ENCODE measurements at regions not wholly inside any gene's neighbourhood (a gene's known extent, or its start where the extent isn't known, plus 50 kb on each side); places are given as distances from the start of the nearest gene placed in this dataset.

DNA sequence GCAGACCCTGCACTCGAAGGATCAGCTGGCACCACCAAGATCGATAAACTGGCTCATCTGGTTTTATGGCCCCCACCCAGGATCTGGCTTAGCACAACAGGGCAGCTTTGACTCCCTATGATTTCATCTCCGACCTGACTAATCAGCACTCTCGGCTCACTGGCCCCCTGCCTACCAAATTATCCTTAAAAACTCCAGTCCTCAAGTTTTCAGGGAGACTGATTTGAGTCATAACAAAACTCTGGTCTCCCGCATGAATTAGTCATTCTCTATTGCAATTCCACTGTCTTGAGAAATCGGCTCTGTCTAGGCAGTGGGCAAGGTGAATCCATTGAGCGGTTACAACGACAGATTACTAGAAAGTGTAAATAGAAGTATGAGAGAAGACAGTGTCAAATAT, 521.9 kb upstream of the RGMA start:
- H2BK5ac ChIP-seq (ENCODE audit: low read depth, low read length, poor library complexity, severe bottlenecking), result no peak overlapping the region
- no peaks in the 10 kb centered on the region for H3K36me3 ChIP-seq (ENCODE audit: control insufficient read depth, insufficient read depth, low read length)
- TF ChIP-seq MAFK (IDR thresholded peaks at IDR 0.05; ENCODE audit: low read depth, low read length), result no peak
- no peak for TF ChIP-seq FOS (IDR thresholded peaks at IDR 0.05; ENCODE audit: low read depth, low read length)
- TF ChIP-seq, protein P1, sequence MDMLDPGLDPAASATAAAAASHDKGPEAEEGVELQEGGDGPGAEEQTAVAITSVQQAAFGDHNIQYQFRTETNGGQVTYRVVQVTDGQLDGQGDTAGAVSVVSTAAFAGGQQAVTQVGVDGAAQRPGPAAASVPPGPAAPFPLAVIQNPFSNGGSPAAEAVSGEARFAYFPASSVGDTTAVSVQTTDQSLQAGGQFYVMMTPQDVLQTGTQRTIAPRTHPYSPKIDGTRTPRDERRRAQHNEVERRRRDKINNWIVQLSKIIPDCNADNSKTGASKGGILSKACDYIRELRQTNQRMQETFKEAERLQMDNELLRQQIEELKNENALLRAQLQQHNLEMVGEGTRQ (IDR thresholded peaks at IDR 0.05; ENCODE audit: low read depth, low read length), result no peak
- TF ChIP-seq CEBPB (IDR thresholded peaks at IDR 0.05; ENCODE audit: low read depth, low read length), result no peak
- no peak for TF ChIP-seq CHD1 (IDR thresholded peaks at IDR 0.05; ENCODE audit: low read depth, low read length)
- TF ChIP-seq ELK1 (IDR thresholded peaks at IDR 0.05; ENCODE audit: borderline replicate concordance, low read depth, low read length), result no peak
- no peak for TF ChIP-seq NFE2L2 (IDR thresholded peaks at IDR 0.05; ENCODE audit: low read depth, low read length)
- TF ChIP-seq RFX5 (IDR thresholded peaks at IDR 0.05; ENCODE audit: low read depth, low read length), result no peak
- no peak for TF ChIP-seq CTCF (conservative IDR thresholded peaks at IDR 0.05; ENCODE audit: low read depth, low read length)
- no peak for TF ChIP-seq BHLHE40 (IDR thresholded peaks at IDR 0.05; ENCODE audit: low read depth, low read length)
- no peak for TF ChIP-seq RAD21 (IDR thresholded peaks at IDR 0.05; ENCODE audit: low read length)
- TF ChIP-seq MAZ (IDR thresholded peaks at IDR 0.05; ENCODE audit: borderline replicate concordance, low read depth, low read length), result no peak
- no peak for TF ChIP-seq MXI1 (IDR thresholded peaks at IDR 0.05; ENCODE audit: borderline replicate concordance, low read depth, low read length)
- TF ChIP-seq RCOR1 (IDR thresholded peaks at IDR 0.05; ENCODE audit: insufficient replicate concordance, low read length), result no peak
- no peak for TF ChIP-seq POLR2A (IDR thresholded peaks at IDR 0.05; ENCODE audit: low read depth, low read length)
- TF ChIP-seq SMC3 (IDR thresholded peaks at IDR 0.05; ENCODE audit: low read depth, low read length), result no peak
- H4K8ac ChIP-seq (ENCODE audit: low read depth in 2 of 2, low read length in 2 of 2), result no peak overlapping the region
- ChIA-PET POLR2A (ENCODE audit: unreplicated experiment) (no interaction called here), CTCF (no interaction called here)
- H3K4me2 ChIP-seq (ENCODE audit: low read depth, low read length), result no peak overlapping the region
- no peaks in the 10 kb centered on the region for H3K9me1 ChIP-seq (ENCODE audit: insufficient read depth, low read length)
- no peak overlapping the region for H3K4me3 ChIP-seq (ENCODE audit: insufficient read depth, low read depth, low read length)
- no peak overlapping the region for H3K14ac ChIP-seq (replicated peaks; ENCODE audit: low read depth, low read length)
- in situ Hi-C loops (cut with MboI; ENCODE audit: low sequenced_read_pairs), result no loop called here
- dilution Hi-C loops (cut with HindIII; ENCODE audit: low sequenced_read_pairs, unreplicated experiment), result no loop called here
- BruUV-seq (replicated peaks), result no TSS peak
- intact Hi-C loops (cut with micrococcal nuclease), result no loop called here
- H2BK20ac ChIP-seq (ENCODE audit: low read depth, low read length), result no peak overlapping the region
- no peaks in the 10 kb centered on the region for H3K79me1 ChIP-seq (ENCODE audit: low read depth in 1 of 2, low read length in 2 of 2)
- no peak overlapping the region for H2AK9ac ChIP-seq (replicated peaks; ENCODE audit: low read depth, low read length, poor library complexity)
- WGBS, 2 experiments (ENCODE audit: extremely low coverage in 2 of 2, insufficient read length in 1 of 2), result 40% methylated on average over 5 of the region's 8 CpGs; no CpG with 5 or more reads in 1 of the 2 experiments
- H3K9ac ChIP-seq (ENCODE audit: low read depth, low read length), result no peak overlapping the region
- H3K27ac ChIP-seq (ENCODE audit: insufficient read depth, low read length), result no peak overlapping the region
- no peaks in the 10 kb centered on the region for H3K4me1 ChIP-seq (ENCODE audit: control insufficient read depth, insufficient read depth, low read length)
- H4K5ac ChIP-seq (ENCODE audit: low read depth, low read length), result no peak overlapping the region
- no peak overlapping the region for H2BK15ac ChIP-seq (ENCODE audit: low read depth, low read length)
- H3K4ac ChIP-seq (ENCODE audit: low read depth, low read length), result no peak overlapping the region
- H3K23ac ChIP-seq (ENCODE audit: low read depth, low read length), result no peak overlapping the region
- no peak overlapping the region for H2AFZ ChIP-seq (replicated peaks; ENCODE audit: low read length, poor library complexity)
- peaks cover 18% of the 10 kb centered on the region for H3K9me3 ChIP-seq (ENCODE audit: control insufficient read depth, insufficient read depth, low read length)
- DNase-seq (no peak), ATAC-seq (ENCODE audit: low read depth) (no peak)
- H3K56ac ChIP-seq (ENCODE audit: extremely low read depth, insufficient read depth, low read length), result no peak overlapping the region
- no peak overlapping the region for H3K18ac ChIP-seq (ENCODE audit: low read depth, low read length)
- H2AK5ac ChIP-seq (ENCODE audit: low read depth, low read length), result no peak overlapping the region
- H4K20me1 ChIP-seq (ENCODE audit: insufficient read depth, low read length), result no peaks in the 10 kb centered on the region
- H4K91ac ChIP-seq (ENCODE audit: insufficient read depth, low read depth, low read length), result no peak overlapping the region
- no peaks in the 10 kb centered on the region for H3K27me3 ChIP-seq (ENCODE audit: control insufficient read depth, insufficient read depth, low read length)
- H2BK120ac ChIP-seq (ENCODE audit: low read depth, low read length), result no peak overlapping the region
